ENCODE measurements at regions not wholly inside any gene's neighbourhood (a gene's known extent, or its start where the extent isn't known, plus 50 kb on each side); places are given as distances from the start of the nearest gene placed in this dataset.
"Not testable (repeated sequence)": the region's sequence is repeated elsewhere in the genome, so short reads cannot be mapped to it uniquely, and the experiment has no call there.

DNA sequence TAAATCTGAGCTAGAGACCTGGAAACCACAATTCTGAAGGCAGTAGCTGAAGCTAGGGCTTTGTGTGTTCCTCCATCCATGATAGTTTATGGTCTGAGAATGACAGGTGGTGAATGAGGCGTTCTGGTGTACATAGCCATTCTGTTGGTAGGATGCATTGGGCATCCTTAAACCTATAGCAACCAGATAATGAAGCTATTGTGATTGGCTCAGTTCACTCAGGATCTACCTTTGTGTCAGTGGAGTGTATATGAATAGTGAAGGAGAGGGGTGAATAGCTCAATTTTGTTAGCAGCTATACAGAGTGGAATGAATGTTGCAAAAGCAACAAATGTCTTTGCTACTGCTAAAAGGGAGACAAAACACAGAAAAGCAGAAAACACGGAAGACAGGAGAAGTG is 80.0 kb upstream of the PCDH20 start:
- no peaks in the 10 kb centered on the region for H3K4me1 Mint-ChIP-seq
- H3K36me3 Mint-ChIP-seq, result no peaks in the 10 kb centered on the region
- ATAC-seq (ENCODE audit: low read depth in 2 of 2), result no peak
- no peak for DNase-seq
- peaks cover 0 to 12% (median 2%) of the 10 kb centered on the region in 7 donors for H3K9me3 Mint-ChIP-seq
- H3K27ac Mint-ChIP-seq, result no peak overlapping the region
- no peaks in the 10 kb centered on the region for H3K27me3 Mint-ChIP-seq
- no peak overlapping the region for H3K4me3 Mint-ChIP-seq

- not testable (repeated sequence) for H3K27me3 Mint-ChIP-seq; DNase-seq; H3K4me1 Mint-ChIP-seq; H3K27ac Mint-ChIP-seq; H3K4me3 Mint-ChIP-seq; ATAC-seq (ENCODE audit: low read depth in 2 of 2); H3K36me3 Mint-ChIP-seq
- peaks cover 0 to 12% (median 2%) of the 10 kb centered on the region in 7 donors for H3K9me3 Mint-ChIP-seq
Measured at GRCh38 chr13:61493556-61493955, 77.9 kb upstream of the PCDH20 start.

DNA sequence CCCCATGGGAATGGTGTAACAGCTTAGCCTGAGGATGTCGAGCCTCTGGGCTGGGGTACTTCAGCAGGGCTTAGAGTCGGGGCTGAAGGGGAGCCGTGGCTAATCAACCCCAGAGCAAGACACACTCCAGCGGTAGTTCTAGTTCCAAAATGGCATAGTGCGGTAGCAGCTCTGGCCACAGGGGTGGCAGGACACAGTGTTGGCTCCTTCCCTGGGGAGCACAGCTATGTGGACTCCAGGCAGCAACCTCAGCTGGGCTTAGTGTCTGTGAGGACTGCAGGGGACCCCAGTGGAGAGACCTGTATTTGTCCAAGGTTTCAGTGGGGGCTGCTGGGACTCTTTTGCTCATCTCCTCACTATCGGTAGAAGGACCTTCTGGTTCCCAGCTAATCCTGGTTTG is 70.8 kb upstream of the PCDH20 start:
- Mint-ChIP-seq H3K4me3 (no peak overlapping the region), H3K4me1 (no peaks in the 10 kb centered on the region), H3K36me3 (no peaks in the 10 kb centered on the region), H3K27ac (no peak overlapping the region), H3K9me3 (peaks cover 0 to 8% (median 2%) of the 10 kb centered on the region in 7 donors), H3K27me3 (no peaks in the 10 kb centered on the region)
- ATAC-seq (ENCODE audit: low read depth in 2 of 2), result no peak
- DNase-seq, result no peak

DNA sequence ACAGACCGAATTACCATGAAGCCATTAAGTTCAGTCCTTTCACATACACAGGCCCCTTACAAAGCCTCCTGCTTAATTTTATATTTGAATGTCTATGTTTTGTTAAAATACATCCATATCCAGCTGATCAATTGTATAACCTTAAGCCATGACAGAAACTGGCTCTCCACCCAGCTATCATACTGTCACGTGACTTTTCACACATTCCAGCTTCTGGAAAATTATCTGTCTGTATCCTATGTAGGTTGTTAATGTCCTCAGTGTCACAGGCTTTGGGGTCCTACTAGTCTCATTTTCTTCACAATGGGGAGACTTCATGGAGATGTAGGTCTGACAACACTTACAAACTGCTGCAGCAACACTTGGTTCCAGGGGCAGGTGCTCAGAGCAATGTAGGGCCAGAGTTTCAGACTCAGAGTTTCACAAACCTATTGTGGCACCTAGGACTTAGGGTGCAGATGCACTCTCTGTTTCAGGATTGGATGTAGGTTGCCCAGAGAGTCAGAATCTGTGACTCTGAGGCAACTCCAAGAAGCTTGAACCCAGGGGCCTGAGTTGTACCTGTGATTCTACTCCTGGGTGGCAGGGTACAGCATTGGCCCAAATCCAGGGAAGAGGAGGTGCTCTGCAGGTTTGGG is 69.6 kb upstream of the PCDH20 start:
- Mint-ChIP-seq H3K36me3 (no peaks in the 10 kb centered on the region), H3K27me3 (no peaks in the 10 kb centered on the region), H3K9me3 (peaks cover 0 to 13% (median 4%) of the 10 kb centered on the region in 7 donors), H3K4me1 (no peaks in the 10 kb centered on the region), H3K4me3 (no peak overlapping the region), H3K27ac (no peak overlapping the region)
- ATAC-seq (ENCODE audit: low read depth in 2 of 2), result no peak
- no peak for DNase-seq

DNA sequence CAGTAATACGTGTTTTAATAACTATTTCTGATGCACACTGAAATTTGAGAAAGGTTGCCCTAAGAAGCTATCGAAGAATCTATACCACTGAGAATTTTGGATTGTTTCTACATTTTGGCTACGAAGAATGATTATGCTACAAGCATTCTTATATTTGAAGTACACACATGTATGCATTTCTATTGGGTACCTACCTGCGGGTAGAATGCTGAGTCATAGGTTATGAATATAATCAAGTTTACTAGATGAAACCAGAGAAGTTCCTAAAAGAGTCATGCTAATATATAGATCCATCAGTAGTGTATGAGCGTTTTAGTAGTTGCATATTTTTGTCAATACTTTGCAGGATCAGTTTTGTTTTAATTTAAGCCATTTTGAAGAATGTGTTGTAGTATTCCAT is 62.0 kb upstream of the PCDH20 start:
- Mint-ChIP-seq H3K4me1 (no peaks in the 10 kb centered on the region), H3K4me3 (no peak overlapping the region), H3K9me3 (peaks cover 0 to 12% (median 6%) of the 10 kb centered on the region in 7 donors), H3K27ac (no peak overlapping the region), H3K27me3 (no peaks in the 10 kb centered on the region), H3K36me3 (no peaks in the 10 kb centered on the region)
- ATAC-seq (ENCODE audit: low read depth in 2 of 2), result no peak
- DNase-seq, result no peak

DNA sequence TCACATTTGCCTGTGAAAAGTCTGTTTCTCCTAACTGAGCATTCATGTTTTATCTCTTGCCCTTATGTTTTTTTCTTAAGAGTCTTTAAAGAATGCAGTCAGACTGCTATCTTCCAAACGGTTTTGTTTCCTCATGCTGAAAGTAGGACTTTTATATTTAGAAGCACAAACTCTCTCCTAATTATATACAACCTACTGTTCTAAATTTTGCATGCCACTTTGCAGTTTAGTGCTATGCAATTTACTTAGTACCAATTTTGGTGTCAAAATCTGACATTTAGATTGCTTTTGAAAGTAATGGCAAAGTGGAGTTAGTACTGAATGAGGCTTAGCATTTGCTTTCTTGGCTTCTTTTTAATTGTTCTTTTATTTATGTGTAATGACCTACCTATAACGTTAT is 55.1 kb upstream of the PCDH20 start:
- Mint-ChIP-seq H3K36me3 (no peaks in the 10 kb centered on the region), H3K27ac (no peak overlapping the region), H3K4me3 (no peak overlapping the region), H3K27me3 (no peaks in the 10 kb centered on the region), H3K4me1 (no peaks in the 10 kb centered on the region), H3K9me3 (peaks cover 0 to 3% (median 0%) of the 10 kb centered on the region in 7 donors)
- ATAC-seq (ENCODE audit: low read depth in 2 of 2) (no peak), DNase-seq (no peak)

DNA sequence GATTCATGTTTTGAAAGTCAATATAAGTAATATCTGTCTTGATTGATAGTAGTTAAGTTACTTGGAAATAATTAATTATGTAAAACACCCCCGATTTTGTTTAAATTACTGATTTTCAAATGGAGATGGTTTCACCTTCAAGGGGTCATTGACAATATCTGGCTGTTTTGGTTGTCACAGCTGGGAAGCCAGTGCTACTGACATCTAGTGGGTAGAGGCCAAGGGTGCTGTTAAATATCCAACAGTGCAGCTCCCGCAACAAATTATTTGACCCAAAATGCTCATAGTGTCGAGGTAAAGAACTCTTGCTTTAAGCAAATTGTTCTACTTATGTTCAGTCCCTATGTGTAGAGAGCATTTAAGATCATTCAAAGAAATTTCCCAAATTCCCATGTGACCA is 50.6 kb upstream of the PCDH20 start:
- DNase-seq (no peak), ATAC-seq (ENCODE audit: low read depth in 2 of 2) (no peak)
- Mint-ChIP-seq H3K4me3 (no peak overlapping the region), H3K36me3 (no peaks in the 10 kb centered on the region), H3K27me3 (no peaks in the 10 kb centered on the region), H3K4me1 (no peaks in the 10 kb centered on the region), H3K27ac (no peak overlapping the region), H3K9me3 (peaks cover 0 to 6% (median 0%) of the 10 kb centered on the region in 7 donors)
